SU-DHL-6 (cell line): ENCODE measurements at regions not wholly inside any gene's neighbourhood (a gene's known extent, or its start where the extent isn't known, plus 50 kb on each side); places are given as distances from the start of the nearest gene placed in this dataset.

ENCODE experiments used
- EZH2phosphoT487 ChIP-seq: fragments of 200-600 bp; sonication (generic), shearing (Covaris generic); conservative IDR thresholded peaks from 2 replicates; pipeline ENCODE4 v1.6.1; 2018; ENCODE audit warnings: mild to moderate bottlenecking, antibody characterized with exemption, low read length, moderate library complexity, mixed read lengths
- TF ChIP-seq, protein P1 (sequence below): fragments of 200-600 bp; sonication (generic); IDR thresholded peaks from one replicate; pipeline ENCODE4 v1.5.1; 2017; ENCODE audit warnings: antibody characterized with exemption, mild to moderate bottlenecking, low read length, moderate library complexity; ENCODE audit not compliant: insufficient read depth, poor library complexity, severe bottlenecking

- TF ChIP-seq, protein P1, sequence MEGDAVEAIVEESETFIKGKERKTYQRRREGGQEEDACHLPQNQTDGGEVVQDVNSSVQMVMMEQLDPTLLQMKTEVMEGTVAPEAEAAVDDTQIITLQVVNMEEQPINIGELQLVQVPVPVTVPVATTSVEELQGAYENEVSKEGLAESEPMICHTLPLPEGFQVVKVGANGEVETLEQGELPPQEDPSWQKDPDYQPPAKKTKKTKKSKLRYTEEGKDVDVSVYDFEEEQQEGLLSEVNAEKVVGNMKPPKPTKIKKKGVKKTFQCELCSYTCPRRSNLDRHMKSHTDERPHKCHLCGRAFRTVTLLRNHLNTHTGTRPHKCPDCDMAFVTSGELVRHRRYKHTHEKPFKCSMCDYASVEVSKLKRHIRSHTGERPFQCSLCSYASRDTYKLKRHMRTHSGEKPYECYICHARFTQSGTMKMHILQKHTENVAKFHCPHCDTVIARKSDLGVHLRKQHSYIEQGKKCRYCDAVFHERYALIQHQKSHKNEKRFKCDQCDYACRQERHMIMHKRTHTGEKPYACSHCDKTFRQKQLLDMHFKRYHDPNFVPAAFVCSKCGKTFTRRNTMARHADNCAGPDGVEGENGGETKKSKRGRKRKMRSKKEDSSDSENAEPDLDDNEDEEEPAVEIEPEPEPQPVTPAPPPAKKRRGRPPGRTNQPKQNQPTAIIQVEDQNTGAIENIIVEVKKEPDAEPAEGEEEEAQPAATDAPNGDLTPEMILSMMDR: no peak
- no peak for TF ChIP-seq EZH2phosphoT487
Measured at GRCh38 chr20:19834287-19834686, 76.2 kb downstream of the RIN2 start.
